ENCODE measurements at regions not wholly inside any gene's neighbourhood (a gene's known extent, or its start where the extent isn't known, plus 50 kb on each side); places are given as distances from the start of the nearest gene placed in this dataset.

- no peak overlapping the region for H3K27ac Mint-ChIP-seq
- CTCF ChIA-PET, result no interaction called here
- no peaks in the 10 kb centered on the region for H3K27me3 Mint-ChIP-seq
- no peak overlapping the region for H3K4me3 Mint-ChIP-seq
- H3K36me3 Mint-ChIP-seq, result no peaks in the 10 kb centered on the region
- peaks cover 2% of the 10 kb centered on the region for H3K9me3 Mint-ChIP-seq (ENCODE audit: low read depth)
- no peaks in the 10 kb centered on the region for H3K4me1 Mint-ChIP-seq
- no peak for ATAC-seq
- no peak for DNase-seq
Observed at GRCh38 chr15:47504624-47505256, 212.6 kb upstream of the SEMA6D start.

GRCh38 chr15:47505712-47506328, 211.5 kb upstream of the SEMA6D start:
- no peak for DNase-seq
- no peaks in the 10 kb centered on the region for H3K27me3 Mint-ChIP-seq
- H3K9me3 Mint-ChIP-seq (ENCODE audit: low read depth), result peaks cover 2% of the 10 kb centered on the region
- H3K4me1 Mint-ChIP-seq, result no peaks in the 10 kb centered on the region
- H3K36me3 Mint-ChIP-seq, result no peaks in the 10 kb centered on the region
- H3K27ac Mint-ChIP-seq, result no peak overlapping the region
- no peak overlapping the region for H3K4me3 Mint-ChIP-seq
- CTCF ChIA-PET, result no interaction called here
- no peak for ATAC-seq

- DNase-seq, result no peak
- H3K27me3 Mint-ChIP-seq, result no peaks in the 10 kb centered on the region
- CTCF ChIA-PET, result interaction anchor here (0.7 kb wide), 1 partner anchor 1896 kb away, joined by 3 read pairs; no protein-coding TSS in a partner anchor
- H3K9me3 Mint-ChIP-seq (ENCODE audit: low read depth), result peaks cover 2% of the 10 kb centered on the region
- no peaks in the 10 kb centered on the region for H3K4me1 Mint-ChIP-seq
- no peak overlapping the region for H3K4me3 Mint-ChIP-seq
- H3K36me3 Mint-ChIP-seq, result no peaks in the 10 kb centered on the region
- H3K27ac Mint-ChIP-seq, result no peak overlapping the region
- ATAC-seq, result no peak
Observed at GRCh38 chr15:47506329-47507100, 210.8 kb upstream of the SEMA6D start.

GRCh38 chr15:47507221-47507985, 209.9 kb upstream of the SEMA6D start:
- Mint-ChIP-seq H3K4me3 (no peak overlapping the region), H3K36me3 (no peaks in the 10 kb centered on the region)
- CTCF ChIA-PET, result interaction anchor here (0.7 kb wide), 1 partner anchor 1897 kb away, joined by 3 read pairs; no protein-coding TSS in a partner anchor

GRCh38 chr15:47511261-47511660, 206.0 kb upstream of the SEMA6D start:
- Mint-ChIP-seq H3K36me3 (no peaks in the 10 kb centered on the region), H3K9me3 (ENCODE audit: low read depth) (no peaks in the 10 kb centered on the region), H3K4me1 (no peaks in the 10 kb centered on the region), H3K27ac (no peak overlapping the region), H3K4me3 (no peak overlapping the region), H3K27me3 (no peaks in the 10 kb centered on the region)
- DNase-seq, result no peak
- ATAC-seq, result no peak
- CTCF ChIA-PET, result no interaction called here

More at GRCh38 chr15:47507221-47507985, 209.9 kb upstream of the SEMA6D start:
- ATAC-seq (no peak), DNase-seq (no peak)
- Mint-ChIP-seq H3K27me3 (no peaks in the 10 kb centered on the region), H3K27ac (no peak overlapping the region), H3K4me1 (no peaks in the 10 kb centered on the region), H3K9me3 (ENCODE audit: low read depth) (peaks cover 2% of the 10 kb centered on the region)

GRCh38 chr15:47513471-47513870, 203.8 kb upstream of the SEMA6D start:
- DNase-seq, result no peak
- H3K9me3 Mint-ChIP-seq (ENCODE audit: low read depth), result no peaks in the 10 kb centered on the region
- no peak for ATAC-seq
- no peak overlapping the region for H3K27ac Mint-ChIP-seq
- no peaks in the 10 kb centered on the region for H3K4me1 Mint-ChIP-seq
- H3K27me3 Mint-ChIP-seq, result no peaks in the 10 kb centered on the region
- no peak overlapping the region for H3K4me3 Mint-ChIP-seq
- CTCF ChIA-PET, result no interaction called here
- no peaks in the 10 kb centered on the region for H3K36me3 Mint-ChIP-seq

- ATAC-seq (no peak), DNase-seq (no peak)
- Mint-ChIP-seq H3K4me3 (no peak overlapping the region), H3K27me3 (no peaks in the 10 kb centered on the region), H3K9me3 (ENCODE audit: low read depth) (no peaks in the 10 kb centered on the region), H3K36me3 (no peaks in the 10 kb centered on the region), H3K27ac (no peak overlapping the region), H3K4me1 (no peaks in the 10 kb centered on the region)
- CTCF ChIA-PET, result no interaction called here
Observed at GRCh38 chr15:47514200-47514652, 203.1 kb upstream of the SEMA6D start.

GRCh38 chr15:47516558-47516957, 200.7 kb upstream of the SEMA6D start:
- no peaks in the 10 kb centered on the region for H3K36me3 Mint-ChIP-seq
- ATAC-seq, result no peak

GRCh38 chr15:47516972-47517371, 200.3 kb upstream of the SEMA6D start:
- Mint-ChIP-seq H3K4me3 (no peak overlapping the region), H3K9me3 (ENCODE audit: low read depth) (peaks cover 2% of the 10 kb centered on the region), H3K27me3 (no peaks in the 10 kb centered on the region), H3K36me3 (no peaks in the 10 kb centered on the region), H3K27ac (no peak overlapping the region), H3K4me1 (no peaks in the 10 kb centered on the region)
- ATAC-seq (no peak), DNase-seq (no peak)
- CTCF ChIA-PET, result no interaction called here

More at GRCh38 chr15:47516558-47516957, 200.7 kb upstream of the SEMA6D start:
- no peaks in the 10 kb centered on the region for H3K9me3 Mint-ChIP-seq (ENCODE audit: low read depth)
- H3K4me1 Mint-ChIP-seq, result no peaks in the 10 kb centered on the region
- CTCF ChIA-PET, result no interaction called here
- no peak overlapping the region for H3K27ac Mint-ChIP-seq
- H3K4me3 Mint-ChIP-seq, result no peak overlapping the region
- no peaks in the 10 kb centered on the region for H3K27me3 Mint-ChIP-seq
- no peak for DNase-seq

- DNase-seq, result no peak
- H3K27ac Mint-ChIP-seq, result no peak overlapping the region
- no peak overlapping the region for H3K4me3 Mint-ChIP-seq
- ATAC-seq, result no peak
- no peaks in the 10 kb centered on the region for H3K4me1 Mint-ChIP-seq
- H3K27me3 Mint-ChIP-seq, result no peaks in the 10 kb centered on the region
- peaks cover 2% of the 10 kb centered on the region for H3K9me3 Mint-ChIP-seq (ENCODE audit: low read depth)
- H3K36me3 Mint-ChIP-seq, result no peaks in the 10 kb centered on the region
- CTCF ChIA-PET, result no interaction called here
Observed at GRCh38 chr15:47517737-47518136, 199.6 kb upstream of the SEMA6D start.

- CTCF ChIA-PET, result no interaction called here
- no peak for ATAC-seq
Observed at GRCh38 chr15:47523681-47524475, 193.4 kb upstream of the SEMA6D start.

GRCh38 chr15:47529241-47529640, 188.1 kb upstream of the SEMA6D start:
- no peak for ATAC-seq
- DNase-seq, result no peak
- Mint-ChIP-seq H3K9me3 (ENCODE audit: low read depth) (peaks cover 3% of the 10 kb centered on the region), H3K27me3 (no peaks in the 10 kb centered on the region), H3K36me3 (no peaks in the 10 kb centered on the region), H3K27ac (no peak overlapping the region), H3K4me3 (no peak overlapping the region), H3K4me1 (no peaks in the 10 kb centered on the region)
- CTCF ChIA-PET, result no interaction called here

More at GRCh38 chr15:47523681-47524475, 193.4 kb upstream of the SEMA6D start:
- Mint-ChIP-seq H3K27ac (no peak overlapping the region), H3K9me3 (ENCODE audit: low read depth) (peaks cover 6% of the 10 kb centered on the region), H3K27me3 (no peaks in the 10 kb centered on the region), H3K36me3 (no peaks in the 10 kb centered on the region), H3K4me3 (no peak overlapping the region), H3K4me1 (no peaks in the 10 kb centered on the region)
- DNase-seq, result no peak

GRCh38 chr15:47534673-47535072, 182.6 kb upstream of the SEMA6D start:
- CTCF ChIA-PET, result no interaction called here
- Mint-ChIP-seq H3K4me1 (no peaks in the 10 kb centered on the region), H3K4me3 (no peak overlapping the region), H3K9me3 (ENCODE audit: low read depth) (peaks cover 5% of the 10 kb centered on the region), H3K36me3 (no peaks in the 10 kb centered on the region), H3K27me3 (no peaks in the 10 kb centered on the region), H3K27ac (no peak overlapping the region)
- DNase-seq (no peak), ATAC-seq (no peak)

All from activated CD8-positive, alpha-beta memory T cell treated with anti-CD3 and anti-CD28 coated beads, Interleukin-2, amount 10 ng/mL, durations not matched to agents 7 days and 5 days (primary cell).